CD14-positive monocyte (primary cell): ENCODE measurements at regions not wholly inside any gene's neighbourhood (a gene's known extent, or its start where the extent isn't known, plus 50 kb on each side); places are given as distances from the start of the nearest gene placed in this dataset.

ENCODE experiments used
- DNase-seq, 3 donors: peaks; one replicate each; pipeline ENCODE4 v3.0.0-alpha.2; 2011 to 2022
- H2AFZ ChIP-seq: 2 replicates; pipeline ENCODE4 v1.6.0; 2012; ENCODE audit warnings: mild to moderate bottlenecking, low read depth, low read length, inconsistent platforms; ENCODE audit not compliant: insufficient read depth, poor library complexity, severe bottlenecking
- H3K27ac ChIP-seq, 2 donors: 1 replicate in 1 of 2; 2 replicates in 1 of 2; pipeline ENCODE4 v1.5.1; 2012 to 2013; ENCODE audit warnings: low read length in 2 of 2, control low read depth in 1 of 2, inconsistent platforms in 1 of 2, low read depth in 1 of 2, mild to moderate bottlenecking in 1 of 2
- H3K27me3 ChIP-seq, 2 donors: one replicate each; pipeline versions ENCODE4 v1.6.0 to v1.6.1; 2011 to 2013; ENCODE audit warnings: low read length in 2 of 2; ENCODE audit not compliant: control insufficient read depth in 2 of 2, insufficient read depth in 2 of 2
- H3K36me3 ChIP-seq, 2 donors: replicated peaks in 1 of 2; 1 replicate in 1 of 2; 2 replicates in 1 of 2; pipeline versions ENCODE4 v1.5.1 to v1.6.1; 2012 to 2013; ENCODE audit warnings: low read length in 2 of 2, control low read depth in 1 of 2, inconsistent platforms in 1 of 2, mild to moderate bottlenecking in 1 of 2; ENCODE audit not compliant: insufficient read depth in 2 of 2, control insufficient read depth in 1 of 2
- H3K4me1 ChIP-seq, 2 donors: 1 replicate in 1 of 2; 2 replicates in 1 of 2; pipeline versions ENCODE4 v1.5.1 to v1.6.1; 2012 to 2013; ENCODE audit warnings: low read length in 2 of 2, control low read depth in 1 of 2, inconsistent platforms in 1 of 2, mild to moderate bottlenecking in 1 of 2, moderate library complexity in 1 of 2; ENCODE audit not compliant: insufficient read depth in 2 of 2, control insufficient read depth in 1 of 2
- H3K4me2 ChIP-seq: replicated peaks from 2 replicates; pipeline ENCODE3; 2012; ENCODE audit warnings: low read length, moderate library complexity, mild to moderate bottlenecking; ENCODE audit not compliant: poor library complexity, severe bottlenecking; ENCODE audit errors: extremely low read depth
- H3K4me3 ChIP-seq, 3 experiments: fragments of 200-600 bp in 1 of 3; sonication (generic) in 1 of 3; replicated peaks in 1 of 3; 1 replicate in 2 of 3; 2 replicates in 1 of 3; pipeline ENCODE4 v1.5.1; 2011 to 2013; ENCODE audit warnings: low read length in 3 of 3, mild to moderate bottlenecking in 3 of 3, control low read depth in 2 of 3, low read depth in 2 of 3, inconsistent platforms in 1 of 3, moderate library complexity in 1 of 3
- H3K79me2 ChIP-seq: 2 replicates; pipeline ENCODE4 v1.6.0; 2012; ENCODE audit warnings: mild to moderate bottlenecking, control low read depth, inconsistent platforms, low read length, moderate library complexity; ENCODE audit not compliant: insufficient read depth
- H3K9ac ChIP-seq: 2 replicates; pipeline ENCODE4 v1.6.0; 2017; ENCODE audit warnings: low read length, mild to moderate bottlenecking; ENCODE audit not compliant: insufficient read depth, poor library complexity, severe bottlenecking
- H3K9me3 ChIP-seq, 2 donors: replicated peaks in 1 of 2; 1 replicate in 1 of 2; 2 replicates in 1 of 2; pipeline versions ENCODE4 v1.5.1 to v1.6.1; 2012 to 2013; ENCODE audit warnings: low read length in 2 of 2, control low read depth in 1 of 2; ENCODE audit not compliant: control insufficient read depth in 1 of 2, insufficient read depth in 1 of 2
- H4K20me1 ChIP-seq: 2 replicates; pipeline ENCODE4 v1.6.0; 2012; ENCODE audit warnings: mild to moderate bottlenecking, low read length, control low read depth, moderate library complexity; ENCODE audit not compliant: insufficient read depth
- H3K27ac Mint-ChIP-seq, 7 donors: one replicate each; pipeline ENCODE4 v1.8.0; 2020; ENCODE audit warnings: mild to moderate bottlenecking in 7 of 7, mixed read lengths in 7 of 7, moderate library complexity in 6 of 7, inconsistent platforms in 2 of 7
- H3K27me3 Mint-ChIP-seq, 3 donors: one replicate each; pipeline ENCODE4 v1.8.0; 2021 to 2022; ENCODE audit warnings: low read depth in 3 of 3, mild to moderate bottlenecking in 3 of 3, mixed read lengths in 3 of 3, moderate library complexity in 3 of 3, inconsistent platforms in 1 of 3
- H3K36me3 Mint-ChIP-seq, 2 donors: one replicate each; pipeline ENCODE4 v1.8.0; 2020; ENCODE audit warnings: mixed read lengths in 2 of 2, inconsistent platforms in 1 of 2, mild to moderate bottlenecking in 1 of 2
- H3K4me1 Mint-ChIP-seq: one replicate; pipeline ENCODE4 v1.8.0; 2020; ENCODE audit warnings: mild to moderate bottlenecking, mixed read lengths
- H3K4me3 Mint-ChIP-seq, 2 donors: one replicate each; pipeline ENCODE4 v1.8.0; 2020; ENCODE audit warnings: mild to moderate bottlenecking in 2 of 2, mixed read lengths in 2 of 2, moderate library complexity in 1 of 2
- H3K9me3 Mint-ChIP-seq, 7 donors: one replicate each; pipeline ENCODE4 v1.8.0; 2020 to 2022; ENCODE audit warnings: mixed read lengths in 7 of 7, mild to moderate bottlenecking in 6 of 7, moderate library complexity in 6 of 7, inconsistent platforms in 2 of 7
- CTCF ChIP-seq: fragments of 200-600 bp; IDR thresholded peaks from one replicate; pipeline ENCODE4 v1.8.0; 2022; ENCODE audit warnings: antibody characterized with exemption, mild to moderate bottlenecking
- WGBS: methylation state at CpG from one replicate; pipeline ENCODE4 v1.1.5; 2013; ENCODE audit warnings: missing lambda C conversion rate; ENCODE audit not compliant: insufficient coverage; 5-methylcytosine and 5-hydroxymethylcytosine counted together
- intact Hi-C, 2 donors: fragments of 100-400 bp; cut with micrococcal nuclease; formaldehyde crosslinking; loops; one replicate each; pipeline versions ENCODE4 v1.15.0 to v1.15.1; 2023

DNA sequence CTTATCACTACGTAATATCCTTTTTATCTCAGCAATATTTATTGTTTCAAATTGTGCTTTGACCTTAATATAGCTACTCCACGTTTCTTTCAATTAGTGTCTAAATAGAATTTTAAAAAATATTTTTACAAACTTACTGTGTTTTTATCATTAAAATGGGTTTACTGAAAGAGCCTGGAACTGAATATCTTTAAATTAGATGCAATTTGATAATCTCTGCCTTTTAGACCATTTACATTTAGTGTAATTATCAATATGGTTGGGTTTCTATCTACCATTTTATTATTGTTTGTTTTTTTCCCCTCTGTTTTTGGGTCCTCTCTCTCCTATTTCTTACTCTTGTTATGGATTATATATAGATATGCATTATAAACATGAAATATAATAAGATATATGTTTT is 327.8 kb downstream of the IRX2 start:
- Histone ChIP-seq H3K27me3 (no peaks in the 10 kb centered on the region), H3K79me2 (no peaks in the 10 kb centered on the region), H4K20me1 (no peaks in the 10 kb centered on the region), H3K4me3 (no peak overlapping the region), H3K36me3 (no peaks in the 10 kb centered on the region), H2AFZ (no peak overlapping the region), H3K4me2 (no peak overlapping the region), H3K9me3 (peaks cover 5 to 26% of the 10 kb centered on the region in 2 donors), H3K4me1 (no peaks in the 10 kb centered on the region), H3K9ac (no peak overlapping the region), H3K27ac (no peak overlapping the region)
- intact Hi-C loops, result no loop called here
- no peaks in the 10 kb centered on the region for H3K4me1 Mint-ChIP-seq
- whole genome bisulfite sequencing, result no CpG with 5 or more reads among the region's 2 CpGs
- no peak overlapping the region for H3K27ac Mint-ChIP-seq
- H3K36me3 Mint-ChIP-seq, result no peaks in the 10 kb centered on the region
- DNase-seq, result no peak
- peaks cover 0 to 16% (median 5%) of the 10 kb centered on the region in 7 donors for H3K9me3 Mint-ChIP-seq
- no peak overlapping the region for H3K4me3 Mint-ChIP-seq
- TF ChIP-seq CTCF, result no peak
- H3K27me3 Mint-ChIP-seq, result peaks cover 1 to 3% (median 2%) of the 10 kb centered on the region in 3 donors

DNA sequence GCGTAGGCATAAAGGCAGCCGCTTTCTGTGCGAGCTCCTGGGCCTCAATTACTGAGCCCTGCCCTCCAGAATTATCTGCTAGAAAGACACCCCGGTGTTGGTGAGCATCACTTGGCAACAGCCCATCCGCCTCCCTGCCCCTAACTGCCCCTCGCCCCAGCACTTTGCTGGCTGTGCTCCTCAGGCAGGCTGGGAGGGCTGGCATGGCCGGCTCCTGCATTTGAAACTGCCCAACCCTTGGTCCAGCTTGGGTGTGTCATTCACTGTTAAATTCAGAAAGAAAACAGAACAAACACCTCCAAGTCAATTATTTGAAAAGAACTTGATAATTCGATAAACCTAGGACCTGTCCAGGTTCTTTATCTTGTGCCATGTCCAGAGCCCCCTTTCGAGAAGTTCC is 334.2 kb downstream of the IRX2 start:
- Histone ChIP-seq H3K9me3 (peaks cover 40 to 69% of the 10 kb centered on the region in 2 donors), H3K9ac (no peak overlapping the region), H3K36me3 (no peaks in the 10 kb centered on the region), H3K4me1 (no peaks in the 10 kb centered on the region), H3K4me2 (no peak overlapping the region), H3K4me3 (no peak overlapping the region), H3K27ac (no peak overlapping the region), H3K27me3 (no peaks in the 10 kb centered on the region), H4K20me1 (no peaks in the 10 kb centered on the region), H2AFZ (no peak overlapping the region), H3K79me2 (no peaks in the 10 kb centered on the region)
- H3K4me3 Mint-ChIP-seq, result no peak overlapping the region
- WGBS, result 78% methylated on average over 9 of the region's 9 CpGs
- H3K27ac Mint-ChIP-seq, result no peak overlapping the region
- peaks cover 1 to 4% (median 2%) of the 10 kb centered on the region in 3 donors for H3K27me3 Mint-ChIP-seq
- intact Hi-C loops, result no loop called here
- H3K36me3 Mint-ChIP-seq, result no peaks in the 10 kb centered on the region
- H3K4me1 Mint-ChIP-seq, result no peaks in the 10 kb centered on the region
- no peak for TF ChIP-seq CTCF
- H3K9me3 Mint-ChIP-seq, result peaks cover 7 to 37% (median 24%) of the 10 kb centered on the region in 7 donors
- no peak for DNase-seq
